OCI-LY7 (cell line): ENCODE measurements at regions not wholly inside any gene's neighbourhood (a gene's known extent, or its start where the extent isn't known, plus 50 kb on each side); places are given as distances from the start of the nearest gene placed in this dataset.

Experiments used
- BruUV-seq: library from RNA; stranded (reverse); fragments of 400-500 nt; replicated peaks from 2 replicates; lab custom pipeline; 2021; lab: Mats Ljungman, UMichigan
- CTCF ChIA-PET: fragments of 300-600 bp; sonication (Branson Sonifier 250); formaldehyde crosslinking; loops from one replicate; lab custom pipeline; 2022; ENCODE audit warnings: antibody characterized with exemption; ENCODE audit not compliant: unreplicated experiment; lab: Charles Lee
- POLR2A ChIA-PET: fragments of 300-600 bp; sonication (Branson Sonifier 250); formaldehyde crosslinking; loops from one replicate; lab custom pipeline; 2022; ENCODE audit warnings: antibody characterized with exemption; lab: Charles Lee
- DNase-seq: peaks from one replicate; pipeline ENCODE4 v3.0.0-alpha.2; 2015; ENCODE audit warnings: low spot score
- H2AFZ ChIP-seq: fragments of 200-600 bp; sonication (generic), shearing (Covaris generic); 2 replicates; pipeline ENCODE4 v1.6.1; 2014; ENCODE audit warnings: mild to moderate bottlenecking, antibody characterized with exemption, low read length, moderate library complexity
- H3K27ac ChIP-seq: fragments of 200-600 bp; sonication (generic); 2 replicates; pipeline ENCODE4 v1.5.1; 2014; ENCODE audit warnings: mixed run types, low read depth, mild to moderate bottlenecking, moderate library complexity, low read length, inconsistent platforms; ENCODE audit not compliant: poor library complexity, severe bottlenecking
- H3K36me3 ChIP-seq: fragments of 200-600 bp; sonication (generic); 2 replicates; pipeline ENCODE4 v1.6.1; 2014; ENCODE audit warnings: mild to moderate bottlenecking, antibody characterized with exemption, low read length, moderate library complexity, mixed read lengths; ENCODE audit not compliant: insufficient read depth
- H3K4me1 ChIP-seq: fragments of 200-600 bp; sonication (generic); 2 replicates; pipeline ENCODE4 v1.5.1; 2014; ENCODE audit warnings: mild to moderate bottlenecking, low read length; ENCODE audit not compliant: insufficient read depth, poor library complexity, severe bottlenecking
- H3K4me2 ChIP-seq: fragments of 200-600 bp; sonication (generic); 2 replicates; pipeline ENCODE4 v1.6.1; 2014; ENCODE audit warnings: mild to moderate bottlenecking, low read length
- H3K4me3 ChIP-seq: fragments of 200-600 bp; sonication (generic); 2 replicates; pipeline ENCODE4 v1.5.1; 2014; ENCODE audit warnings: mild to moderate bottlenecking, low read depth, low read length; ENCODE audit not compliant: poor library complexity, severe bottlenecking
- H3K79me2 ChIP-seq: fragments of 200-600 bp; sonication (generic); 2 replicates; pipeline ENCODE4 v1.6.1; 2016; ENCODE audit warnings: low read depth, mild to moderate bottlenecking, low read length, moderate library complexity, mixed read lengths; ENCODE audit not compliant: insufficient read depth
- H3K9me2 ChIP-seq: fragments of 200-600 bp; sonication (generic); 2 replicates; pipeline ENCODE4 v1.6.1; 2016; ENCODE audit warnings: mild to moderate bottlenecking, low read length, mixed read lengths; ENCODE audit not compliant: insufficient read depth
- H3K9me3 ChIP-seq: fragments of 200-600 bp; sonication (generic); 2 replicates; pipeline ENCODE4 v1.6.1; 2014; ENCODE audit warnings: mild to moderate bottlenecking, mixed run types, low read length, mixed read lengths
- H4K20me1 ChIP-seq: fragments of 200-600 bp; sonication (generic); 2 replicates; pipeline ENCODE4 v1.6.1; 2014; ENCODE audit warnings: mild to moderate bottlenecking, antibody characterized with exemption, low read length, moderate library complexity, mixed read lengths; ENCODE audit not compliant: insufficient read depth
- EZH2phosphoT487 ChIP-seq: fragments of 200-600 bp; sonication (generic); IDR thresholded peaks from 2 replicates; pipeline ENCODE4 v1.6.1; 2018; ENCODE audit warnings: low read depth, borderline replicate concordance, mild to moderate bottlenecking, mixed run types, antibody characterized with exemption, low read length, moderate library complexity, mixed read lengths
- intact Hi-C: fragments of 100-400 bp; cut with micrococcal nuclease; formaldehyde crosslinking; loops from one replicate; pipeline ENCODE4 v1.10.0; 2022; ENCODE audit not compliant: unreplicated experiment
- TF ChIP-seq, protein P1 (sequence below): fragments of 200-600 bp; sonication (generic); conservative IDR thresholded peaks from 2 replicates; pipeline ENCODE4 v1.5.1; 2014; ENCODE audit warnings: mild to moderate bottlenecking, antibody characterized with exemption, low read length, moderate library complexity, mixed read lengths

DNA sequence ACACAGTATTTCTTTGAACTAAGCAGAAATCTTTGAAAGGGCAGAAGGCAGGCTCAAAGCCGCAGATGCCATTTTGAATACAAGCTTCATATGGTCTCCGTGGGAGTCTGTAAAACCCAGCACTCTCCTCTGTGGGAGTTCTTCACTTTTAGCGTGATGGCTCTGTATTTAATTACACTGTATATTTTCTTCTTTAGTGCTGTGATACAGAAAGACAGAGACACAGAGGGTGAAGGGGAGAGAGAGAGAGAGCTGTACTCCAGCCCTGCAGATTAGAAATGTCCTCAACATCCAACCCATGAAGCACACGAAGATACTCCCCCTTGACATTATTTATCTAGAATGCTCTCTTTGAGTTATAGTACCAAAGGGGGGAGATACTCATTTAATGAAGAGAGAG is 752.6 kb upstream of the NR2F2 start:
- H2AFZ ChIP-seq: no peak overlapping the region
- no peak overlapping the region for H3K4me2 ChIP-seq
- POLR2A ChIA-PET: no interaction called here
- no peak for TF ChIP-seq EZH2phosphoT487
- TF ChIP-seq, protein P1, sequence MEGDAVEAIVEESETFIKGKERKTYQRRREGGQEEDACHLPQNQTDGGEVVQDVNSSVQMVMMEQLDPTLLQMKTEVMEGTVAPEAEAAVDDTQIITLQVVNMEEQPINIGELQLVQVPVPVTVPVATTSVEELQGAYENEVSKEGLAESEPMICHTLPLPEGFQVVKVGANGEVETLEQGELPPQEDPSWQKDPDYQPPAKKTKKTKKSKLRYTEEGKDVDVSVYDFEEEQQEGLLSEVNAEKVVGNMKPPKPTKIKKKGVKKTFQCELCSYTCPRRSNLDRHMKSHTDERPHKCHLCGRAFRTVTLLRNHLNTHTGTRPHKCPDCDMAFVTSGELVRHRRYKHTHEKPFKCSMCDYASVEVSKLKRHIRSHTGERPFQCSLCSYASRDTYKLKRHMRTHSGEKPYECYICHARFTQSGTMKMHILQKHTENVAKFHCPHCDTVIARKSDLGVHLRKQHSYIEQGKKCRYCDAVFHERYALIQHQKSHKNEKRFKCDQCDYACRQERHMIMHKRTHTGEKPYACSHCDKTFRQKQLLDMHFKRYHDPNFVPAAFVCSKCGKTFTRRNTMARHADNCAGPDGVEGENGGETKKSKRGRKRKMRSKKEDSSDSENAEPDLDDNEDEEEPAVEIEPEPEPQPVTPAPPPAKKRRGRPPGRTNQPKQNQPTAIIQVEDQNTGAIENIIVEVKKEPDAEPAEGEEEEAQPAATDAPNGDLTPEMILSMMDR: no peak
- no peak overlapping the region for H3K4me3 ChIP-seq
- no peaks in the 10 kb centered on the region for H4K20me1 ChIP-seq
- H3K79me2 ChIP-seq: no peaks in the 10 kb centered on the region
- intact Hi-C loops: no loop called here
- H3K9me2 ChIP-seq: no peaks in the 10 kb centered on the region
- no peaks in the 10 kb centered on the region for H3K9me3 ChIP-seq
- no TSS peak for BruUV-seq
- no peak for DNase-seq
- no peak overlapping the region for H3K27ac ChIP-seq
- H3K36me3 ChIP-seq: no peaks in the 10 kb centered on the region
- no peaks in the 10 kb centered on the region for H3K4me1 ChIP-seq
- CTCF ChIA-PET: no interaction called here

DNA sequence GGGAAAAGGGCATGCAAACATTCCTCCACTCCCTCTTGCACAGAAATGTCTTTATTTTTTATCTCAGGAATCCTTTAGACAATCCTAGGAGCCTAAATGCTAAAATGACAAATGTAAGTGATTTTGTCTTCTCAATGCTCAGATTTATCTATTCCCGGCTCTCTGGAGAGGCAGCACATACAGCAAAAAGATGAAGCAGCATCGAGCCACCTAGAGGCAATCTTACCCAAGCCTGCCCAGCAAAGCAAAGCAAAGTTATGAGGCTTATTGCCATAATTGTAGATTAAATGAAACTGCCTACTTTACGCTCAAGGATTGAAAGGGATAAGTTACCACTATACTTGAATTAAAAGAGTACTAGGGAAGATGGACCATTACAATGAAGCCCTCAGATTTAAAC is 750.4 kb upstream of the NR2F2 start:
- Histone ChIP-seq H3K9me2 (no peaks in the 10 kb centered on the region), H4K20me1 (no peaks in the 10 kb centered on the region), H3K4me2 (no peak overlapping the region), H2AFZ (no peak overlapping the region), H3K9me3 (no peaks in the 10 kb centered on the region), H3K4me1 (no peaks in the 10 kb centered on the region), H3K27ac (no peak overlapping the region), H3K4me3 (no peak overlapping the region), H3K36me3 (no peaks in the 10 kb centered on the region), H3K79me2 (no peaks in the 10 kb centered on the region)
- no peak for DNase-seq
- TF ChIP-seq, protein P1: no peak
- no peak for TF ChIP-seq EZH2phosphoT487
- BruUV-seq: no TSS peak
- CTCF ChIA-PET: no interaction called here
- intact Hi-C loops: no loop called here
- POLR2A ChIA-PET: no interaction called here

DNA sequence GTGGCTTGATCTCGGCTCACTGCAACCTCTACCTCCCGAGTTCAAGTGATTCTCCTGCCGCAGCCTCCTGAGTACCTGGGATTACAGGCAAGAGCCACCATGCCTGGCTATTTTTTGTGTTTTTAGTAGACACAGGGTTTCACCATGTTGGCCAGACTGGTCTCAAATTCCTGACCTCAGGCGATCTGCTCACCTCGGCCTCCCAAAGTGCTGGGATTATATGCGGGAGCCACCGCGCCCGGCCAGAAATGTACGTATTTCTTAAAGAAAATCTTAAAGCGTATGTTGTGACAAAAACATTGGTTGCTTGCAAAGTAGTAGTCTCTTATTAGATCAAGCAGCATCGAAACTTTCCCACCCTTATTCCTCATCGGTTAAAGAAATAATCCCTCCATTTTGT is 748.9 kb upstream of the NR2F2 start:
- no TSS peak for BruUV-seq
- Histone ChIP-seq H3K4me1 (no peaks in the 10 kb centered on the region), H3K4me2 (no peak overlapping the region), H3K9me3 (no peaks in the 10 kb centered on the region), H3K4me3 (no peak overlapping the region), H3K27ac (no peak overlapping the region), H3K9me2 (no peaks in the 10 kb centered on the region), H2AFZ (no peak overlapping the region), H3K36me3 (no peaks in the 10 kb centered on the region), H4K20me1 (no peaks in the 10 kb centered on the region), H3K79me2 (no peaks in the 10 kb centered on the region)
- ChIA-PET CTCF (no interaction called here), POLR2A (interaction anchor here (0.6 kb wide), 1 partner anchor 8 kb away, joined by 4 read pairs; no protein-coding TSS in a partner anchor)
- intact Hi-C loops: no loop called here
- TF ChIP-seq EZH2phosphoT487: no peak
- TF ChIP-seq, protein P1: no peak
- DNase-seq: no peak
